OCI-LY3 (cell line): ENCODE measurements at regions not wholly inside any gene's neighbourhood (a gene's known extent, or its start where the extent isn't known, plus 50 kb on each side); places are given as distances from the start of the nearest gene placed in this dataset.

Experiments
- EZH2phosphoT487 ChIP-seq: fragments of 200-600 bp; shearing (Covaris generic); IDR thresholded peaks from 2 replicates; pipeline ENCODE4 v1.6.1; 2018; ENCODE audit warnings: antibody characterized with exemption, mixed run types, low read depth
- TF ChIP-seq, protein P1 (sequence below): fragments of 200-600, 300-600 bp; sonication (generic); IDR thresholded peaks from 2 replicates; pipeline ENCODE4 v1.5.1; 2014; ENCODE audit warnings: antibody characterized with exemption, low read length, low read depth

DNA sequence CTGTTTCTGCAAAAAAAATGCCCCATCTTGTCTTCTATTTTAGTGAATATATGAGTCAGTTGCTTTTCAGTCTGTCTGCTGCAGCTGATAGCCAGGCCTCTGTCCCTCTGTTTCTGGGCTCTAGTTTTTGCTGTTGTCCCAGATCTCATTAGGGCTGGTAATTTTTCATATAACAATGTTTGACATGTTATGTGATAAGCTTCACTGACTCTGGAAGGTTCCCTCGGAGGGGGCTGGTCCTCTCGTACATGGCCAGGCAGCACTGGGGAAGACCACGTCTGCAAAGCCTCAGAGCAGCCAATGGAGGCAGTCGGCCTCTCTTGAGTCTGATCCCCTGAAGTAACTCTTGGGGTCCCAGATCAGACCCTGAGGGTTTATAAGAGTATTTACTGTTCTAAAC, 223.8 kb downstream of the THBS2 start:
- TF ChIP-seq, protein P1, sequence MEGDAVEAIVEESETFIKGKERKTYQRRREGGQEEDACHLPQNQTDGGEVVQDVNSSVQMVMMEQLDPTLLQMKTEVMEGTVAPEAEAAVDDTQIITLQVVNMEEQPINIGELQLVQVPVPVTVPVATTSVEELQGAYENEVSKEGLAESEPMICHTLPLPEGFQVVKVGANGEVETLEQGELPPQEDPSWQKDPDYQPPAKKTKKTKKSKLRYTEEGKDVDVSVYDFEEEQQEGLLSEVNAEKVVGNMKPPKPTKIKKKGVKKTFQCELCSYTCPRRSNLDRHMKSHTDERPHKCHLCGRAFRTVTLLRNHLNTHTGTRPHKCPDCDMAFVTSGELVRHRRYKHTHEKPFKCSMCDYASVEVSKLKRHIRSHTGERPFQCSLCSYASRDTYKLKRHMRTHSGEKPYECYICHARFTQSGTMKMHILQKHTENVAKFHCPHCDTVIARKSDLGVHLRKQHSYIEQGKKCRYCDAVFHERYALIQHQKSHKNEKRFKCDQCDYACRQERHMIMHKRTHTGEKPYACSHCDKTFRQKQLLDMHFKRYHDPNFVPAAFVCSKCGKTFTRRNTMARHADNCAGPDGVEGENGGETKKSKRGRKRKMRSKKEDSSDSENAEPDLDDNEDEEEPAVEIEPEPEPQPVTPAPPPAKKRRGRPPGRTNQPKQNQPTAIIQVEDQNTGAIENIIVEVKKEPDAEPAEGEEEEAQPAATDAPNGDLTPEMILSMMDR, result no peak
- no peak for TF ChIP-seq EZH2phosphoT487
